Transverse colon (tissue), 3 donors: ENCODE measurements at regions not wholly inside any gene's neighbourhood (a gene's known extent, or its start where the extent isn't known, plus 50 kb on each side); places are given as distances from the start of the nearest gene placed in this dataset.

Source experiments
- EP300 ChIP-seq: sonication (generic); formaldehyde crosslinking; IDR thresholded peaks from one replicate; pipeline ENCODE4 v1.6.1; 2017; ENCODE audit warnings: antibody characterized with exemption, low read depth
- TF ChIP-seq, protein P1 (sequence below), 5 experiments: fragments of 200-600 bp in 3 of 5; fragments of 450-650 bp in 2 of 5; sonication (generic) in 3 of 5; IDR thresholded peaks; 1 replicate in 2 of 5; 2 replicates in 3 of 5; pipeline ENCODE4 v1.5.1; 2016 to 2017; ENCODE audit warnings: antibody characterized with exemption in 5 of 5, inconsistent platforms in 3 of 5, mild to moderate bottlenecking in 2 of 5, moderate library complexity in 1 of 5

DNA sequence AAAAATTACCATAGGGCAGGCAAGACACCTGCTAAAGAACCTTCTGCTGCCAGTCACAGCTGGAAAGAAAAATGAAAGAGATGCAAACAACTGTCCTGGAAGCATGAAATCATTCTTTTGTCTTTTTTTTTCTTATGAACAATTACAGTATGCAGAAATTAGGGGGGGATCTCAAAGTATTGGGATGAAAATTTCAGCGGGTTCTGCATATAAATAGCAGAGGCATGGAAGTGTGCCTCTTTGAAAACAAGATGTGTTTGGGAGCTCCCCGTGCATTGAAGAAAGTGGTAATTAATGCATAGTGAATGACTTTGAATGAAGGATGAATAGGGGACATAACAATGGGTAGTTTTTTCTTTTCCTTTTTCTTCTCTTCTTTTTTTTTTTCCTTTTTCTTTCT lies 431.2 kb downstream of the SOX2 start:
- TF ChIP-seq, protein P1, sequence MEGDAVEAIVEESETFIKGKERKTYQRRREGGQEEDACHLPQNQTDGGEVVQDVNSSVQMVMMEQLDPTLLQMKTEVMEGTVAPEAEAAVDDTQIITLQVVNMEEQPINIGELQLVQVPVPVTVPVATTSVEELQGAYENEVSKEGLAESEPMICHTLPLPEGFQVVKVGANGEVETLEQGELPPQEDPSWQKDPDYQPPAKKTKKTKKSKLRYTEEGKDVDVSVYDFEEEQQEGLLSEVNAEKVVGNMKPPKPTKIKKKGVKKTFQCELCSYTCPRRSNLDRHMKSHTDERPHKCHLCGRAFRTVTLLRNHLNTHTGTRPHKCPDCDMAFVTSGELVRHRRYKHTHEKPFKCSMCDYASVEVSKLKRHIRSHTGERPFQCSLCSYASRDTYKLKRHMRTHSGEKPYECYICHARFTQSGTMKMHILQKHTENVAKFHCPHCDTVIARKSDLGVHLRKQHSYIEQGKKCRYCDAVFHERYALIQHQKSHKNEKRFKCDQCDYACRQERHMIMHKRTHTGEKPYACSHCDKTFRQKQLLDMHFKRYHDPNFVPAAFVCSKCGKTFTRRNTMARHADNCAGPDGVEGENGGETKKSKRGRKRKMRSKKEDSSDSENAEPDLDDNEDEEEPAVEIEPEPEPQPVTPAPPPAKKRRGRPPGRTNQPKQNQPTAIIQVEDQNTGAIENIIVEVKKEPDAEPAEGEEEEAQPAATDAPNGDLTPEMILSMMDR (IDR thresholded peaks at IDR 0.05): no peak
- TF ChIP-seq EP300: no peak
